ENCODE measurements at regions not wholly inside any gene's neighbourhood (a gene's known extent, or its start where the extent isn't known, plus 50 kb on each side); places are given as distances from the start of the nearest gene placed in this dataset.

- Histone ChIP-seq H3K27ac (ENCODE audit: insufficient read length, low read depth, low read length) (no peak overlapping the region), H4K91ac (ENCODE audit: insufficient read length, low read depth, low read length) (no peak overlapping the region), H3K4me1 (ENCODE audit: insufficient read depth, low read length) (no peaks in the 10 kb centered on the region), H3K9ac (ENCODE audit: extremely low read depth, insufficient read length, low read length) (no peak overlapping the region), H3K23ac (ENCODE audit: insufficient read length, low read depth, low read length) (no peak overlapping the region), H2BK120ac (ENCODE audit: low read depth, low read length, poor library complexity, severe bottlenecking) (no peak overlapping the region), H3K4ac (ENCODE audit: low read depth, low read length) (no peak overlapping the region), H3T11ph (ENCODE audit: low read length) (no peak overlapping the region), H3K9me3 (ENCODE audit: control insufficient read depth, low read depth, low read length) (no peaks in the 10 kb centered on the region), H2BK15ac (ENCODE audit: low read depth, low read length) (no peak overlapping the region), H2AFZ (ENCODE audit: low read length) (no peak overlapping the region), H2BK12ac (ENCODE audit: insufficient read length, low read depth, low read length) (no peak overlapping the region), H3K79me1 (ENCODE audit: insufficient read depth, low read depth, low read length, poor library complexity, severe bottlenecking) (no peaks in the 10 kb centered on the region), H3K18ac (ENCODE audit: insufficient read length, low read depth, low read length) (no peak overlapping the region), H2AK5ac (ENCODE audit: insufficient read length, low read length) (no peak overlapping the region), H3K27me3 (ENCODE audit: insufficient read depth, low read length) (no peaks in the 10 kb centered on the region), H3K14ac (ENCODE audit: insufficient read depth, low read length) (no peak overlapping the region), H3K56ac (ENCODE audit: insufficient read length, low read depth, low read length) (no peak overlapping the region), H2BK20ac (ENCODE audit: low read depth, low read length, poor library complexity, severe bottlenecking) (no peak overlapping the region), H4K20me1 (ENCODE audit: control insufficient read depth, insufficient read depth, insufficient read length) (no peaks in the 10 kb centered on the region), H3K4me2 (ENCODE audit: insufficient read depth, insufficient read length, low read length) (no peak overlapping the region), H4K5ac (ENCODE audit: insufficient read length, low read depth, low read length) (no peak overlapping the region), H4K8ac (replicated peaks; ENCODE audit: insufficient read length, low read depth, low read length) (no peak overlapping the region), H3K23me2 (ENCODE audit: insufficient read length, low read depth, low read length, poor library complexity, severe bottlenecking) (no peaks in the 10 kb centered on the region), H3K79me2 (ENCODE audit: insufficient read depth, low read length) (no peaks in the 10 kb centered on the region), H2BK5ac (ENCODE audit: insufficient read length, low read length) (no peak overlapping the region)
- H3K4me1 Mint-ChIP-seq, result no peaks in the 10 kb centered on the region
- no peak for TF ChIP-seq CTCF (conservative IDR thresholded peaks at IDR 0.05)
- no peak overlapping the region for H3K27ac Mint-ChIP-seq
- no peak for DNase-seq
- H3K36me3 Mint-ChIP-seq (ENCODE audit: insufficient read depth in 1 of 3, low read depth in 3 of 3), result peaks cover 0 to 5% (median 0%) of the 10 kb centered on the region in 3 experiments; a peak in 2 of 7 replicates
- H3K4me3 Mint-ChIP-seq, result no peak overlapping the region
- no peaks in the 10 kb centered on the region for H3K27me3 Mint-ChIP-seq (ENCODE audit: low read depth)
- H3K9me3 Mint-ChIP-seq, result peaks cover 7 to 16% of the 10 kb centered on the region in 2 experiments; a peak in 4 of 5 replicates
- WGBS (ENCODE audit: extremely low coverage, insufficient read length, low lambda C conversion rate), result no CpG with 5 or more reads among the region's 1 CpG
These were observed 237.4 kb downstream of the RNF144A start for GRCh38 chr2:7154656-7155055.

All from H9 (cell line).